GM19328 (cell line): ENCODE measurements at regions not wholly inside any gene's neighbourhood (a gene's known extent, or its start where the extent isn't known, plus 50 kb on each side); places are given as distances from the start of the nearest gene placed in this dataset.
A peak's percentile ranks its signal among the peaks of the same experiment; 100 is the strongest.
"Not testable (repeated sequence)": the region's sequence is repeated elsewhere in the genome, so short reads cannot be mapped to it uniquely, and the experiment has no call there.

ENCODE experiments used
- ATAC-seq: cut with Tn5 transposase; IDR thresholded peaks from one replicate; pipeline ENCODE4 v1.9.1; 2021; ENCODE audit warnings: mild to moderate bottlenecking, moderate library complexity; ENCODE audit not compliant: unreplicated experiment

DNA sequence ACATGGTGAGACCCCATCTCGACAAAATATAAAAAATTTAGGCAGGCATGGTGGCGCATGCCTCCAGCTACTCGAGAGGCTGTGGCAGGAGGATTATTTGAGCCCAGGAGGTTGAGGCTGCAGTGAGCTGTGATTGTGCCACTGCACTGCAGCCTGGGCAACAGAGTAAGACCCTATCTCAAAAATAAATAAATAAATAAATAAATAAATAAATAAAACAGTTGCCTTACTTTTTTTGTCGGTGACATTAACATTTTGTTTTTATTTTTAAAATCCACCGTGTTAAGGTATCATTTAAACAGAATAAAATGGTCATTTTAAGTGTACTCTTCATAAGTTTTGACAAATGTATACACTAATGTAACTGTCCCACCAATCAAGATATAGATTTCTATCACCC lies 57.0 kb downstream of the RASL11A start:
- ATAC-seq = no peak

DNA sequence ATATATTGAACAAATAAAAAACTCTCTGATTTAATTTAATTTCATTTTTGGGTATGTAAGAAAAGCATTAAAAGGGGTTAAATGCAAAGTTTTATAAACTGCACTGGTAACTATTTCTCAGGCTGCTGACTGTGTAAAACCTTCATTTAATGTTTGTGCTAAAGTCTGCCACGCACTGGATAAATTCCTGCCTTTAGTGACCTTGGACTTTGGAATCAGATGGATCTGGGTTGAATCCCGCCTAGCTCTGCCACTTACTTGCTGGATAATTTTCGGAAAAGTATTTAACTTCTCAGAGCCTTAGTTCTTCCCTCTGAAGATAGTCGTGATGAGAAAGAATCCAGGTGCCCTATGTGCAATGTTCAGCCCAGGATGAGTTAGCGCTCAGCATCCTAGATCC lies 58.6 kb downstream of the RASL11A start:
- no peak for ATAC-seq

- no peak for ATAC-seq
Measured at GRCh38 chr13:27334774-27335435, 64.3 kb downstream of the RASL11A start.

- no peak for ATAC-seq
Measured at GRCh38 chr13:27336014-27336673, 65.5 kb downstream of the RASL11A start.

- ATAC-seq = no peak
Measured at GRCh38 chr13:27338207-27338606, 67.6 kb downstream of the RASL11A start.

DNA sequence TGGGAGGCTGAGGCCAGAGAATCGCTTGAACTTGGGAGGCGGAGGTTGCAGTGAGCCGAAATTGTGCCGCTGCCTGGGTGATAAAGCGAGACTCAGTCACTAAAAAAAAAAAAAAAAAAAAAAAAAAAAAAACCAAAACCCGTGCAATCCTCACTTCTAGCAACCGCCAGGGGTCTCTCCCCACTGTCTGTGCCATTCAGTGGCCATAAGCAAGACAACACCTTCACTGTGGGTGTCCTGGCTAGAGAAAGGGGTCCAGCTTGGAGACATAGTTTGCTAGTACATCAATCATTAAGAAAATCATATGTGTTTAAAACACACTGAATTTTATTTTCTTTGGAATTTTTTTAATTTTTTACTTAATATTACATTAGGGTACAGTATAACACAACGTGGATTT lies 68.2 kb downstream of the RASL11A start:
- ATAC-seq = no peak

DNA sequence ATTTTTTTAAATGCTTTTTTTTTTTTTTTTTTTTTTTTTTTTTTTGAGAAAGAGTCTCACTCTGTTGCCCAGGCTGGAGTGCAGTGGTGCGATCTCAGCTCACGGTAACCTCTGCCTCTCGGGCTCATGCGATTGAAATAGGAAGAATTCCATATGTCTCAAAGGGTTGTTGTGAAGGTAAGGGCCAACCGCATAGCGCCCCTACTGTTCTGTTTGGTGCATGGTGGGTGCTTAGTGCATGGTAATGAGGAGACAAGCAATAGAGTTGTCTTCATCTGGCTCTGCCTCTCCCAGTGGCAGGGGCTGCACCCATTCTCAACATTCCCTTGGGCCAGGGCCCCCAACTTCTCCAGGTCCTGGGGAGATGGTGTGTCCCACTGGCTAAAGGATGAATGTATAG lies 68.7 kb downstream of the RASL11A start:
- no peak for ATAC-seq

DNA sequence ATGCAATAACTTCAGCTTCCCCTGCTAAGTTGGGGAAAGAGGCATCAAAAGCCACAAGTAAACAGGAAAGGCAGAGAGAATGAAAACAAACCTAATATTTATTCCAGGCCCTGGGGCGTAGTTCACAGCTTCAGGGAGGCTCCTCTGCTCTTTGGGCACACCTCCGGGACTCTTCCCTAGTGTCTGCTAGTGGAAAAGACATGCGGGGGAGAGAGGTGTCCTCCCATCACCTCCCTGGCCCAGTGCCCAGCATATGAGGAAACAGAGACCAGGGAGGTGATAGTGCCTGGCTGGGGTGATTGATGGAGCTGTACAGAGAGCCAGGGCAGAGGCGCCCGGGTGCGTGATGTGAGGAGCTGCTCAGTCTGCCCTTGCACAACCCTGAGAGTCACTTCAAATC lies 71.0 kb downstream of the RASL11A start:
- no peak for ATAC-seq

GRCh38 chr13:27347211-27347772 lies 76.7 kb downstream of the RASL11A start:
- ATAC-seq = no peak

DNA sequence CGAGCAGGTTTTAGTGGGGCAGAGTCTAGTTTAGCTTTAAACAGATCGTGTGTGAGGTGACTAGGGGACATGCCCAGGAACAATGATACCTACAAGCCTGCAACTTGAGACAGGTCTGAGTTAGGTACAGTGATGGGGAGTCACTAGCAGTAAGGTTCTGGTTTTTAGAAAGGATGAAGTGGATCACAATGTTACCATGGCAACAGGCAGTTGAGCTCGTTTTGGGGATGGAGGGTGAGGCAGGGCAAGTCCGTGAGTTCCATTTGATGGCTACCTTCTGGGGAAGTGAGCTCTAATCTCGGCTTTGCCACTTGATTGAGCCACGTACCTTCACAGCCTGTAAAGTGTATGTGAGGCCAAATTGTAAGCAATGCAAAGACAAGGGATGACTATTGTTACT lies 76.0 kb upstream of the GTF3A start:
- no peak for ATAC-seq

DNA sequence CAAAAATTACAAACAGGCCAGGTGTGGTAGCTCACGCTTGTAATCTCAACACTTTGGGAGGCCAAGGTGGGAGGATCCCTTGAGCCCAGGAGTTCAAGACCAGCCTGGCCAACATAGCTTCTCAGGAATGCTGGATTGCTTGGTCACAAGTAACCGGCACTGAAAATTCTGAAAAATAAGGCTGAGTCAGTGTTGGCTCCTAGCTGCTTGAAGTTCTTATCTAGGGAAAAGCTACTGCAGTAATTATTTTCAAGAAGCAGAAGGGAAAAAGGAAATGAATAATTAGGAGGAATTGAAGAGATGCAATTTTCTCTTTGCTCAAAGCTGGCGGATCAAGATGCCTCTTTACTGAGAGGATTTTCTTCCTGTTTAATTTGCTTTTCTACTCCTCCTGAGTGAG lies 75.0 kb upstream of the GTF3A start:
- no peak for ATAC-seq

GRCh38 chr13:27350825-27351224 lies 73.6 kb upstream of the GTF3A start:
- not testable (repeated sequence) for ATAC-seq

GRCh38 chr13:27352698-27353097 lies 71.7 kb upstream of the GTF3A start:
- no peak for ATAC-seq

DNA sequence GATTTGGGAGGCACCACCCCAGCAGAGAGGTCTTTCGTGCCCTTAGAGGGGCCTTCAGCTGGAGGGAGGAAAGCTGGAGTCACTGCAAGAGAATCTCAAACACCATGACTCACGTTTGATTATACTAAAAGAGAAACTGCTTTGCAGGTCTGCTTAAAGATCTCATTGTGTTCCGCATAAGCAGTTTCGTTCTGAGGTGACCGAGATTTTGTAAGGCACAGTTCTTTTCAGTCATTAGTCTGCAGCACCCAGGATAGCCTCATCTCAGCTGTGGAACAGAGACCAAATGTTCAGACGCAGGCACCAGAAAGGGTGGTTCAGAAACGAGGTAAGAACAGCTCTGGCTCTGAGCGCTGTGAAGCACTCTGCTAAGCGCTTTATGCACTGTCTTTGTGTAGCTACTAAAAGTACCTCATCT lies 71.2 kb upstream of the GTF3A start:
- ATAC-seq = peak; percentile 97

DNA sequence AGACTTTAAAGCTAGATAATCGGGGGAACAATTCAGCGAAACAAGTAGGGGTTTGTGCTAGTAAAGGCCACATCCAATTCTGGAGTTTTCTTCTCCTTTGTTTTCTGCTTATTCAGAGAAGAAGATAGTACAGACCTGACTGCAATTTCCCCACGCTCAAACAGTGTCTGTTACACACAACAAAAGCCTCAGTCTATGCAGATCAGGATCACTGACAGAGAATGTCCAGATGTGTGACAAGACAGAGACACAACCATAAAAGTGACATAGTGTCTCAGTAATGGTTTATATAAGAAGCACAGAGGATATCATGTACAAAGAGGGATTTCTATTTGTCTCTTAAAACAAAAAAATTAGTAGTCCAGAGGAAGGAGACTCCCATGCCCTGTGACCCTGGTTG lies 70.7 kb upstream of the GTF3A start:
- no peak for ATAC-seq

DNA sequence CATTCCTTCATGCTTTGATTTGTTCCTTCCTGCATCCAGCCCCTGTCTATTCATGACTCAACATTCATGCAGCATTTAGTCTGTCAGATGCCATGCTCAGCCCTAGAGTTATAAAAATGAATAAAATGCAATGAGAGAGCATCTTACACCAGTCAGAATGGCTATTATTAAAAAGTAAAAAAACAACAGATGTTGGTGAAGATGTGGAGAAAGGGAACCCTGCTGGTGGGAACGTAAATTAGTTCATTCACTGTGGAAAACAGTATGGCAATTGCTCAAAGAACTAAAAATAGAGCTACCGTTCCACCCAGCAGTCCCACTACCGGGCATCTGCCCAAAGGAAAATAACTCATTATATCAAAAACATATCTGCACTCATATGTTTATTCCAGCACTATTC lies 70.0 kb upstream of the GTF3A start:
- ATAC-seq = no peak

- no peak for ATAC-seq
Measured at GRCh38 chr13:27355894-27356293, 68.5 kb upstream of the GTF3A start.

DNA sequence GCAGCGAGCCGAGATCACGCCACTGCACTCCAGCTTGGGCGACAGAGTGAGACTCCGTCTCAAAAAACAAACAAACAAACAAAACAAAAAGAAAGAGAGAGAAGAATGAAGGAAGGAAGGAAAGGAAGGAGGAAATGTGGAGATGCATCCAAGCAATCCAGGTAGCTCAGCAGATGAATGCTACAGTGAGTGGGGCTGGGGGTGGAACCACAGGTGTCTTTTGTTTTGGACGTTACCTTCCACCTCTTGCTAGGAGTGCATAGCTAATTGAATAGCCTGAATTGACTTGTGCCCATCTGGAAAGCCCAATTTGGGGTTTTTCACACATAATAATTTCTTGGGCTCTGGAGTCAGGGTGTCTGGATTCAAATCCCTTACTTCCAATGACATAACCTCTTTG lies 66.0 kb upstream of the GTF3A start:
- no peak for ATAC-seq

DNA sequence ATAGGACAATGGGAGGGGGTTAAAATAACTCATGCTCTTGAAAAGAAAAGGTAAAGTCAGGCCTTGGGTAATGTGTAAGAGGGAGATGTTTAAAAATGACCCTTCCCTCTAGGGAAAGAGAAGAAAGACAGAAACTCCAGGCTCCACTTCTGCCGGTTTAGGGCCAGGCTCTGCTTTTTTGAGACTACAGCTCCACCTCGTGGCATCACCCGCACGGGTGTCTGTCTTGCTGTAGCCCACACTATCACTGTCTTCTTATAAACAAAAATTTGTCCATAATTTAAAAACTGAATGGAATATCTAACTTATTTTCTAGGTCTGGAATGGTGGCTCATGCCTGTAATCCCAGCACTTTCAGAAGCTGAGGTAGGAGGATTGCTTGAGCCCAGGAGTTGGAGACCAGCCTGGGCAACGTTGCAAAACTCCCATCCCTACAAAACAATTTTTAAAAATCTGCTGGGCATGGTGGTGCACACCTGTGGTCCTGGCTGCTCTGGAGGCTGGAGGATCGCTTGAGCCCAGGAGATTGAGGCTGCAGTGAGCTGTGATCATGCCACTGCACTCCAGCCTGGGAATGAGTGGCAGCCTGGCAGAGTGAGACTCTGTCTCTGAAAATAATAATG lies 65.1 kb upstream of the GTF3A start:
- no peak for ATAC-seq

DNA sequence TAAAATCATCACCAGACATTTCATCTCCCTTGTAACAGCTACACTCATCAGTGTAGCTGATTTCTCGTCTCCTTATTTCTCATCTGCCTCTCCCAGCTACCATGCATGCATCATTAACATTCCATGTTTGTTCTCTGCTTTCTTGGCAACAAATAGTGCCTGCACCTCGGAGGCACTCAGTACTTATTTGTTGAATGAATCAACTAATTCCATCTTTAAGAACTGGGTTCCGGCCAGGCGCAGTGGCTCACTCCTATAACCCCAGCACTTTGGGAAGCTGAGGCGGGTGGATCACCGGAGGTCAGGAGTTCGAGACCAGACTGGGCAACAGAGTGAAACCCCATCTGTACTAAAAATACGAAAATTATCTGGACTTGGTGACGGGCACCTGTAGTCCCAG lies 63.9 kb upstream of the GTF3A start:
- ATAC-seq = no peak

- peak; percentile 65 for ATAC-seq
Measured at GRCh38 chr13:27362064-27362751, 62.2 kb upstream of the GTF3A start.
